ENCODE measurements at regions not wholly inside any gene's neighbourhood (a gene's known extent, or its start where the extent isn't known, plus 50 kb on each side); places are given as distances from the start of the nearest gene placed in this dataset.
"Not testable (repeated sequence)": the region's sequence is repeated elsewhere in the genome, so short reads cannot be mapped to it uniquely, and the experiment has no call there.

GRCh38 chr11:134942681-134943080 lies 530.6 kb upstream of the B3GAT1 start:
- DNase-seq, result no peak

GRCh38 chr11:134941936-134942600 lies 530.0 kb upstream of the B3GAT1 start:
- not testable (repeated sequence) for DNase-seq

- DNase-seq, result no peak
Measured at GRCh38 chr11:134941326-134941725, 529.3 kb upstream of the B3GAT1 start.

- no peak for DNase-seq
Measured at GRCh38 chr11:134940441-134941126, 528.5 kb upstream of the B3GAT1 start.

- DNase-seq, result no peak
Measured at GRCh38 chr11:134939905-134940304, 527.9 kb upstream of the B3GAT1 start.

DNA sequence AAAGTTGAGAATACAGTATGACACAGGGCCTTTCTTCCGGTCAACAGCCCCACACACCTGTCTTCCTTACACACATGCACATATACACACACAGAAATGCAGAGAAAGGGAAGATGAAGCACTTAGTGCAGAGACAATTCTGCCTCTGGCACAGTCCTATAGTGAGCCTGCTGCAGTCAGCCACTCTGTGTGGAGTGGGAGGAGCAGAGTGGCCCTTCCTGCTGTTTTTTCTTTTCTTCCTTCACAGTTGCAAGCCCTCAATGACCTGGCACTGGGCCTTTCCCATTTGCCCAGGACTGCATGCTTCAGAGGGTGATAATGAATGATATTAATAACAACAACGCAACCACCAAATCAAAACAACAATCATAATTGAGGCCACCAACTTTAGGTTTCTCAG lies 527.0 kb upstream of the B3GAT1 start:
- no peak for DNase-seq

GRCh38 chr11:134938212-134938611 lies 526.2 kb upstream of the B3GAT1 start:
- no peak for DNase-seq

DNA sequence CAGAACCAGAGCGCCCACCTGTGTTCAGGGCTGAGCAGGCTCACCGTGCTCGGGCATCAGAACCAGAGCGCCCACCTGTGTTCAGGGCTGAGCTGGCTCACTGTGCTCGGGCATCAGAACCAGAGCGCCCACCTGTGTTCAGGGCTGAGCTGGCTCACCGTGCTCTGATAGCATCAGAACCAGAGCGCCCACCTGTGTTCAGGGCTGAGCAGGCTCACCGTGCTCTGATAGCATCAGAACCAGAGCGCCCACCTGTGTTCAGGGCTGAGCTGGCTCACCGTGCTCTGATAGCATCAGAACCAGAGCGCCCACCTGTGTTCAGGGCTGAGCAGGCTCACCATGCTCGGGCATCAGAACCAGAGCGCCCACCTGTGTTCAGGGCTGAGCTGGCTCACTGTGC lies 525.2 kb upstream of the B3GAT1 start:
- DNase-seq, result not testable (repeated sequence)

DNA sequence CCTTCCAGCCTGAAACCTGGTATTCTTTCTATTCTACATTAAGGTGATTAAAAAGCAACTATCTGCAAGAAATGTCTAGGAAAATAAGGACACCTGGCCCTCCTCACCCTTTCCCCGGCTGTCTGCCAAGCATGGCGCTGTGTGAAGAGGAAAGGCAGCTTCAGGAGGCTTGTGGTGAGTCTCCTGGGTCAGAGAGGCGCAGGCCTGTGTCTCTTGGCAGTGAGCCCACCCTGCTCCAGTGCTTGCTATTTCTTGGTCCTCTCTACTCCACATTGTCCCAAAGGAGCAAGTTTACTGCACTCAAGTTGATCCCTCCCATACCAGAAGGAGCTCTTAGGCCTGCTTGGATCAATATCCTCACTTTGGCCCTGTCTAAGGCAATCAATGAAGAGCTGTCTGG lies 520.7 kb upstream of the B3GAT1 start:
- DNase-seq, result no peak

GRCh38 chr11:134925432-134925831 lies 513.4 kb upstream of the B3GAT1 start:
- DNase-seq, result no peak

GRCh38 chr11:134923441-134923840 lies 511.4 kb upstream of the B3GAT1 start:
- no peak for DNase-seq

DNA sequence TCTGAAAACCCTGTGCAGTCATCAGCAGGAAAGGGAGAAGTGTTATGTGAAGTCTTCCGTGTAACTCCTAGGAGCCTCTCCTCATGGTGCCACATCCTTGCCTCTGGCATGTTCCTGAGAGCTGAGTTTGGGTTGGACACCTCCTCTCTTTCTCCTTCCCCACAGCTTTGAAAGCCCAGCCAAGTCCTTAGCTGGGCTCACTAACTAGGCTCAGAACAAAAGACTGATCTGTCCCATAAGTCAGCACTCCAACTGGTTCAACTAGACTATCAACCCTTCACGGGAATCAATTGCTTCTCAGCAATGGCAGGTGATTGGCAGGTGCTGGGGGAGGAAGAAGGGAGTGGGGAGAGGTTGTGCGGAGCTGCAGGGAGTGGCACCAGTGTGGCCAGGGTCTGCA lies 509.9 kb upstream of the B3GAT1 start:
- DNase-seq, result no peak

GRCh38 chr11:134920851-134921608 lies 509.0 kb upstream of the B3GAT1 start:
- no peak for DNase-seq

DNA sequence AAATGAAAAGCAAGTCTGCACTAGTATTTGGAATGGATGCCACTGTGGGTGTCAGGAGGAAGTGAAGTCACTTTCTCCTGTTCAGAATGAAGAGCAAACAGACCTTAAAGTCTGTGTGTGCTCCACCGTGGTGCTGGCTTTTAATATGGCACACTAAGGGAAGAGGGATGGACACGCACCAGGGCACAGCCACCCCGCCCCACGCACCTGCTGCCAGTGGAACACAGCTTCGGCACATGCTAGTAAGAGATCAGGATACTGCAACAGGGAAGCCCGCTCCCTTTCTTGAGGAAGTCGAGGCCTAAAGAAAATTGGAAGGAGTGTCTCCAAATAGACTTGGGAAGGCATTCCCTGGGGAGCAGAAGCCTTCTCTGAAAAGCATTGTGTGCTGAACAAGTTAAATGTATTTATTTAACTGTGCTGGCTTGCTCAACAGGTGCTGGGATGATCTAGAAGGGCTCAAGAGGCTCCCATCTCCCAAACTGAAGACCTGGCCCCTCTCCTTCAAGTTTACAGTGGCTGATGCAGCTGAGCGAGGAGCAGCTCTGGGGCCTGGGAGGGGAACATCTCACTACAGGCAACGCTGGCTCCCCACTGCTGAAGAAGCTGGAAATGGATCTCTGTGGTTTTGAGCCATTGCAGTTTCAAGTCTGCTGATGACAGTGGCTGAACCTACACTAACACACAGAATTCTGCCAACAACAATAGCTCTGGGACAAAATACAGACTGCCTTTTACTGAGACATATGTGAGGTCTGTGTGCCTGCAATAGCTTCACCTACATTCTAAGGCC lies 504.6 kb upstream of the B3GAT1 start:
- no peak for DNase-seq

DNA sequence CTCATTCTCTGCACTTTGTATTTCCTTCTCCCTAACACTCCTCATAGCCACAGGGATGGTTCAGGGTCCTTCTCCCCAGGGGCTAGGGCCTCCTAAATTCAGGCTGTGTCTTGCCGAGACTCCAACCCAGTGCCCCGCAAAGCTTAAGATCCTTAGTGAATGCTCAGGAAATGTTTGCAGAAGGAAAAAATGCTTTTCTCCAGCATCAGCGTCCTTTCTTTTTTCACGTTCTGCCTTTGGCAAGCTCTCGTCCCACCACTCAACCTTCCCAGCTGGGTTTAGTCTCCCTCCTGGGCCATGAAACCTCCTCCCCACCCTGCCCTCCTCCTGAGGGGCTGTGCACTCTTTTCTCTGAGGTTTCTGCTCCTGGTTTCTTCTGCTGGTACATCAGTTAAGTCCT lies 503.8 kb upstream of the B3GAT1 start:
- DNase-seq, result no peak

- DNase-seq, result no peak
Measured at GRCh38 chr11:134915212-134915611, 503.2 kb upstream of the B3GAT1 start.

GRCh38 chr11:134913999-134914590 lies 502.1 kb upstream of the B3GAT1 start:
- DNase-seq, result no peak

DNA sequence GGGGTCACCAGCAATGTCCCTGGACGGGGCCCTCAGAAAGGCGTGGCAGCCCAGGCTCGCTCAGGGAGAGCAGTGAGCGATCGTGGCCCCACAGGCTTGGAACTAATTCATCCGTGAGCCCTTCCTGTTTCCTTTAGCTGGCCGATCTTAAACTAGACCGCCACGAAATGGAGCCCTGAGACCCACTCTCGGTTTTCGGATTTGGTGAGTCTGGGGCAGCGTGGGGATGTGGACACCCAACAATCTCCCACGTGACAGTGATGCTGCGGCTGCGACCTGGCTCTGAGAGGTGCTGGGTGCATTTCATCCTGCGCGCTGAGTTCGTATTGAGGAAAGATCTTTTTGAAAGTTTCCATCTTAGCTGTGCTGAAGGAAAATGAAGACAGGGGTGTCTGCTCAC lies 501.3 kb upstream of the B3GAT1 start:
- no peak for DNase-seq

DNA sequence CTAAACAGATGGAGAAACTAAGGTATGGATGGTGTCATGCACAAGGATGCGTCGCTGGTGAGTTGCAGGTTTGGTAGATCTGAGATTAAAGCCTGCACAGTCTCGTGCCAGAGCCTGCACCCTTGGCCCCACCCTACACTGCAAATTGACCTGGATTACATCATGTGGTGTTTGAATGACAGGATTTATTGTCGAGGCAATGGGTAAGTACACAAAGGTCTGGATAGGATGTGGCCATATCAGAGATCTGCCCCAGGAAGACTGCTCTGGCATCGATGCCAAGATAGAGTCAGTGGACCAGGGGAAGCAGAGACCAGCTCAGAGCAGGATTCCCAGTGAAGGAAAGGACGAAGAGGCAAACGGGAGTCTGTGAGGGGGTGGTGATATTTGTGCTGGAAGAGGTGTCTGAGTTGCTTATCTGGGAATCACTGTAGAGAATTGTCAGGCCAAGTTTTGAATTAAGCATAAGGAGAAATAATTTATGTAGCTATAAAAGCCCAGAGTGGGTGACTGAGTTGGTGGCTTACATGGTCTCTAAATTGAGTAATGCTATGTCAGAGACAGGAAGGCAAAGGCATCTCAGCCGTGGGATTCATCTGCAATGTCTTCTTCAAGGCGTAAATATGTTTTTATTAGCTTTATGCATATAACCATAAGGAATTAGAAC lies 499.6 kb upstream of the B3GAT1 start:
- no peak for DNase-seq

DNA sequence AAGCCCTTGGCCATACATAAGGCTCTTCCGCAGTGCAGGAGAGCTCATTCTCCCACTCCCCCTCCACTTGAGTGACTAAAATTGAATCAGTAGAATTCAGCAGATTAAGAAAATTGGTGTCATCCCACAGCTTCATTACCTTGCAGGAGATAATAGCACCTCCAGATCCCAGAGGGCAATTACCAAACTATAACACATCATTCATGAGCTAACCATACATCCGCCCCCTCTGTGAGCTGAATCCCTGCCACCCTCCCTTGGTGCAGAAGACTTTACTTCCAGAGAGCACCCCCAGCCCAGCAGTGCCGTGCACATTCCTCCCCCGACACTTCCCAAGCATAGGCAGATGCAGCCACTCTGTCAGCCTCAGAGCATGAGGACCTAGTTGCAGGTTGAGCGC lies 496.5 kb upstream of the B3GAT1 start:
- DNase-seq, result no peak

DNA sequence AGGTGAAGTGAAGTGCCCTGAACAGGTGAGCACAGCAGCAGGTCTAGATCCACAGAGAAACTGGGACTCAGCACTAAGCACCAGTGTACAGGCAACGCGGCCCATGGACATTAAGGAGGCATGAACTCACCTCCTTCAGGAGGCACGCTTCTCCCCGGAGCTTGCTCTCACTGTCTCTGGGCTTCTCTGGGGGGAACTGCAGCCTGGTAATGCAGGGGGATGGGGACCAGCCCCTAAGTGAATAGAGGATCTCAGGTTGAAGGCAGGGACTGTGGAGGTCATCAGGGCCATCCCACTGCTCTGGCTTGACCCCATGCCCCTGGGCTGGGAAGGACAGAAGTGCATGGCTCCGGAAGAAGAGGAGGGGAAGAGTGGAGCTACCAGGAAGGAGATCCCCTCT lies 495.6 kb upstream of the B3GAT1 start:
- no peak for DNase-seq

- DNase-seq, result no peak
Measured at GRCh38 chr11:134906356-134906955, 494.4 kb upstream of the B3GAT1 start.
